Nephron (organoid): ENCODE measurements at regions not wholly inside any gene's neighbourhood (a gene's known extent, or its start where the extent isn't known, plus 50 kb on each side); places are given as distances from the start of the nearest gene placed in this dataset.
"Not testable (repeated sequence)": the region's sequence is repeated elsewhere in the genome, so short reads cannot be mapped to it uniquely, and the experiment has no call there.

Experiments
- H3K27ac Mint-ChIP-seq, 3 experiments: 2 replicates each; pipeline ENCODE4 v1.8.0; 2020; ENCODE audit warnings: mixed read lengths in 3 of 3, mild to moderate bottlenecking in 2 of 3, moderate library complexity in 1 of 3
- H3K27me3 Mint-ChIP-seq: 2 replicates; pipeline ENCODE4 v1.8.0; 2021; ENCODE audit warnings: low read depth, mild to moderate bottlenecking, moderate library complexity, mixed read lengths
- H3K36me3 Mint-ChIP-seq: 2 replicates; pipeline ENCODE4 v1.8.0; 2020; ENCODE audit warnings: low read depth, mixed read lengths
- H3K4me1 Mint-ChIP-seq: 2 replicates; pipeline ENCODE4 v1.8.0; 2020; ENCODE audit warnings: mixed read lengths
- H3K4me3 Mint-ChIP-seq, 3 experiments: 2 replicates each; pipeline ENCODE4 v1.8.0; 2020; ENCODE audit warnings: mild to moderate bottlenecking in 3 of 3, mixed read lengths in 3 of 3, moderate library complexity in 2 of 3
- H3K9me3 Mint-ChIP-seq: 2 replicates; pipeline ENCODE4 v1.8.0; 2020; ENCODE audit warnings: mixed read lengths
- CTCF ChIP-seq, 3 experiments: fragments of 200-600 bp; sonication (generic); IDR thresholded peaks; one replicate each; pipeline ENCODE4 v1.5.0; 2021; ENCODE audit warnings: antibody characterized with exemption in 3 of 3; ENCODE audit not compliant: unreplicated experiment in 3 of 3

GRCh38 chr3:130569461-130570365 is 52.7 kb downstream of the COL6A6 start:
- H3K4me3 Mint-ChIP-seq, result no peak overlapping the region
- peak overlapping the region in 1 of 3 experiments; percentile 60 for H3K27ac Mint-ChIP-seq
- no peaks in the 10 kb centered on the region for H3K9me3 Mint-ChIP-seq
- no peaks in the 10 kb centered on the region for H3K36me3 Mint-ChIP-seq
- no peak for TF ChIP-seq CTCF (IDR thresholded peaks at IDR 0.05; ENCODE audit: unreplicated experiment in 3 of 3)
- H3K27me3 Mint-ChIP-seq, result no peaks in the 10 kb centered on the region
- H3K4me1 Mint-ChIP-seq, result no peaks in the 10 kb centered on the region

- H3K4me3 Mint-ChIP-seq, result no peak overlapping the region
- no peak for TF ChIP-seq CTCF (IDR thresholded peaks at IDR 0.05; ENCODE audit: unreplicated experiment in 3 of 3)
- no peaks in the 10 kb centered on the region for H3K36me3 Mint-ChIP-seq
- peaks cover 12% of the 10 kb centered on the region for H3K4me1 Mint-ChIP-seq
- no peaks in the 10 kb centered on the region for H3K9me3 Mint-ChIP-seq
- H3K27ac Mint-ChIP-seq, result no peak overlapping the region
- peaks cover 7% of the 10 kb centered on the region for H3K27me3 Mint-ChIP-seq
Measured at GRCh38 chr3:130572769-130573168, 55.8 kb downstream of the COL6A6 start.

- Mint-ChIP-seq H3K27me3 (peaks cover 9% of the 10 kb centered on the region), H3K4me3 (no peak overlapping the region), H3K27ac (peak overlapping the region; percentile 7 to 61 (median 61)), H3K36me3 (no peaks in the 10 kb centered on the region), H3K4me1 (peaks cover 18% of the 10 kb centered on the region), H3K9me3 (no peaks in the 10 kb centered on the region)
- TF ChIP-seq CTCF (IDR thresholded peaks at IDR 0.05; ENCODE audit: unreplicated experiment in 3 of 3), result no peak
Measured at GRCh38 chr3:130576375-130577266, 59.6 kb downstream of the COL6A6 start.

- no peak overlapping the region for H3K4me3 Mint-ChIP-seq
- peaks cover 3% of the 10 kb centered on the region for H3K27me3 Mint-ChIP-seq
- peak overlapping the region in 1 of 3 experiments; percentile 5 for H3K27ac Mint-ChIP-seq
- H3K4me1 Mint-ChIP-seq, result peaks cover 6% of the 10 kb centered on the region
- no peaks in the 10 kb centered on the region for H3K36me3 Mint-ChIP-seq
- no peaks in the 10 kb centered on the region for H3K9me3 Mint-ChIP-seq
- TF ChIP-seq CTCF (IDR thresholded peaks at IDR 0.05; ENCODE audit: unreplicated experiment in 3 of 3), result no peak
Measured at GRCh38 chr3:130582457-130583153, 65.6 kb downstream of the COL6A6 start.

- not testable (repeated sequence) for H3K27ac Mint-ChIP-seq, H3K9me3 Mint-ChIP-seq, H3K4me3 Mint-ChIP-seq, H3K27me3 Mint-ChIP-seq, H3K36me3 Mint-ChIP-seq, H3K4me1 Mint-ChIP-seq
Measured at GRCh38 chr3:130594749-130595148, 77.8 kb downstream of the COL6A6 start.

GRCh38 chr3:130596484-130596883 is 79.5 kb downstream of the COL6A6 start:
- H3K36me3 Mint-ChIP-seq, result no peaks in the 10 kb centered on the region
- TF ChIP-seq CTCF (IDR thresholded peaks at IDR 0.05; ENCODE audit: unreplicated experiment in 3 of 3), result no peak
- H3K4me3 Mint-ChIP-seq, result no peak overlapping the region
- H3K4me1 Mint-ChIP-seq, result peaks cover 6% of the 10 kb centered on the region
- H3K9me3 Mint-ChIP-seq, result no peaks in the 10 kb centered on the region
- H3K27me3 Mint-ChIP-seq, result no peaks in the 10 kb centered on the region
- no peak overlapping the region for H3K27ac Mint-ChIP-seq
